AG04450 (cell line): ENCODE measurements at regions not wholly inside any gene's neighbourhood (a gene's known extent, or its start where the extent isn't known, plus 50 kb on each side); places are given as distances from the start of the nearest gene placed in this dataset.

Experiments used
- CTCF ChIA-PET: fragments of 300-600, 350-600 bp; formaldehyde crosslinking; extraction: SDS; loops from one replicate; lab custom pipeline; 2022; ENCODE audit warnings: antibody characterized with exemption, inconsistent platforms; lab: Charles Lee
- POLR2A ChIA-PET: fragments of 350-600 bp; formaldehyde crosslinking; extraction: SDS; loops from one replicate; lab custom pipeline; 2021; ENCODE audit warnings: antibody characterized with exemption, inconsistent platforms; lab: Yijun Ruan, JAX
- DNase-seq: peaks from one replicate; pipeline ENCODE4 v3.0.0-alpha.2; 2011; ENCODE audit warnings: low read depth, low spot score
- H3K27ac ChIP-seq: one replicate; pipeline ENCODE4 v1.5.1; 2012; ENCODE audit warnings: low read depth, low read length, control low read depth
- H3K27me3 ChIP-seq: one replicate; pipeline ENCODE4 v1.6.0; 2012; ENCODE audit warnings: low read length; ENCODE audit not compliant: control insufficient read depth, insufficient read depth
- H3K4me3 ChIP-seq: 2 replicates; pipeline ENCODE4 v1.5.1; 2011; ENCODE audit warnings: mild to moderate bottlenecking, low read depth, low read length, control low read depth
- H3K9me3 ChIP-seq: 2 replicates; pipeline ENCODE4 v1.5.1; 2012; ENCODE audit warnings: low read length; ENCODE audit not compliant: control insufficient read depth, insufficient read depth
- TF ChIP-seq, protein P1 (sequence below): IDR thresholded peaks from 2 replicates; pipeline ENCODE4 v1.5.1; 2011; ENCODE audit warnings: low read depth, low read length, control low read depth, inconsistent platforms

DNA sequence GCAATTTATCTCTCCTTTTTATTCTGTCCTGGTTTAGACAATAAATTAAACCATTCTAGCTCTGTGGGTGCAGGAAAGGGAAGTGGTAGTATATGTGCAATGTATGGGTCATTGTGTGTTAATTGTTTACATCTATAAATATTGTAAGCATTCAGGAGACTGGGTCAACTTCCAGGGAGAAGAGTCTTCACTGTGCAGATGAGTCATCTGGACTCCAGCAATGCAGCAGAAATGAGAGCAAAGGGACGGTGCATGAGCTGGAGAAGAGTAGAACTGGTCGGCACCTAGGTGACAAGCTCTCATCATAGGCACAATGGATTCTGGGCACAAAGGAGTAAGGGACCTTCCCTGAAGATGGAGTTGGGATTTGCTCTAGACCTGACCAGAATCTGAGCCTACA lies 211.1 kb upstream of the DAAM1 start:
- TF ChIP-seq, protein P1, sequence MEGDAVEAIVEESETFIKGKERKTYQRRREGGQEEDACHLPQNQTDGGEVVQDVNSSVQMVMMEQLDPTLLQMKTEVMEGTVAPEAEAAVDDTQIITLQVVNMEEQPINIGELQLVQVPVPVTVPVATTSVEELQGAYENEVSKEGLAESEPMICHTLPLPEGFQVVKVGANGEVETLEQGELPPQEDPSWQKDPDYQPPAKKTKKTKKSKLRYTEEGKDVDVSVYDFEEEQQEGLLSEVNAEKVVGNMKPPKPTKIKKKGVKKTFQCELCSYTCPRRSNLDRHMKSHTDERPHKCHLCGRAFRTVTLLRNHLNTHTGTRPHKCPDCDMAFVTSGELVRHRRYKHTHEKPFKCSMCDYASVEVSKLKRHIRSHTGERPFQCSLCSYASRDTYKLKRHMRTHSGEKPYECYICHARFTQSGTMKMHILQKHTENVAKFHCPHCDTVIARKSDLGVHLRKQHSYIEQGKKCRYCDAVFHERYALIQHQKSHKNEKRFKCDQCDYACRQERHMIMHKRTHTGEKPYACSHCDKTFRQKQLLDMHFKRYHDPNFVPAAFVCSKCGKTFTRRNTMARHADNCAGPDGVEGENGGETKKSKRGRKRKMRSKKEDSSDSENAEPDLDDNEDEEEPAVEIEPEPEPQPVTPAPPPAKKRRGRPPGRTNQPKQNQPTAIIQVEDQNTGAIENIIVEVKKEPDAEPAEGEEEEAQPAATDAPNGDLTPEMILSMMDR, result no peak
- CTCF ChIA-PET, result interaction anchor here (1.2 kb wide), 1 partner anchor 43 kb away, joined by 3 read pairs; no protein-coding TSS in a partner anchor
- POLR2A ChIA-PET, result no interaction called here

DNA sequence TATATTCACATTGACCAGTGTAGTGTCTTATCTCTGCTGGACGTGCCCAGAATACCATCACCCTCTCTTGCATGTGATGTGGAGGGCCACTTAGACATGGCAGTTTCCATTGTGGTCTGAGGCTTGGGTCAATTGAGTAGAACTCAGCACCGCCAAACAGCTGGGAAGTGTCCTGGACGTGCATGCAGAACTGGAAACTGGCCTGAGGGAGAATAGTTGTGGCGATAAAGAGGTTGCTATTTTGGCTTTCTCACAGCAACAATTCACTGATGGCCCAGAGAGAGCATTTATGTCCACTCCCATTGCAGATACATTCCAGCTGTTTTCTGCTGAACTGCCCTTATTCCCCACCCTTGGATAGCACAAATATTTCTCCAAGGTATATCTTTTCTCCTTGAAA lies 210.1 kb upstream of the DAAM1 start:
- Histone ChIP-seq H3K27ac (no peak overlapping the region), H3K9me3 (no peaks in the 10 kb centered on the region), H3K27me3 (no peaks in the 10 kb centered on the region), H3K4me3 (no peak overlapping the region)
- ChIA-PET POLR2A (no interaction called here), CTCF (interaction anchor here (1.2 kb wide), 1 partner anchor 42 kb away, joined by 3 read pairs; no protein-coding TSS in a partner anchor)
- TF ChIP-seq, protein P1, result no peak
- DNase-seq, result no peak

More for the DNA sequence above, 211.1 kb upstream of the DAAM1 start:
- H3K4me3 ChIP-seq, result no peak overlapping the region
- no peaks in the 10 kb centered on the region for H3K9me3 ChIP-seq
- no peak overlapping the region for H3K27ac ChIP-seq
- H3K27me3 ChIP-seq, result no peaks in the 10 kb centered on the region
- no peak for DNase-seq

DNA sequence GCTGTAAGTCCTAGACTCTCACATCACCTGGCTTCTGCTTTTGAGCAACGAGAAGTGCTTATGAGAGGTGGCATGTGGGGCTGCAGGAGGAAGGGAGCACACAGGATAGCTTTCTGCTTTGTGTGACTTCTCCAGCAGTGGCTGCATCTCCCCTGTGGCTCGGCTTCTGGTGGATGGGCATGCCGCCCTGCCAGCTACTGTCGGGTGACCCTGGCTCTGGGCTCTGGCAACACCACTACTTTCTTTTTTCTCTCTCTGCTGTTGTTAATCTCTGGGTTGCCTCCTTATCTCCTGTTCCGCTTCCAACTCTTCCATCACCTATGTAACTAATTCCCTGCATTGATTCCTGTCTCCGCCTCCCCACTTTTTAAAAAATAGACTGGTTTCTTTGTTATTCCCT lies 209.1 kb upstream of the DAAM1 start:
- ChIA-PET CTCF (no interaction called here), POLR2A (no interaction called here)
- no peaks in the 10 kb centered on the region for H3K9me3 ChIP-seq
- no peak for DNase-seq
- H3K27me3 ChIP-seq, result no peaks in the 10 kb centered on the region
- H3K27ac ChIP-seq, result no peak overlapping the region
- H3K4me3 ChIP-seq, result no peak overlapping the region
- TF ChIP-seq, protein P1, result no peak

DNA sequence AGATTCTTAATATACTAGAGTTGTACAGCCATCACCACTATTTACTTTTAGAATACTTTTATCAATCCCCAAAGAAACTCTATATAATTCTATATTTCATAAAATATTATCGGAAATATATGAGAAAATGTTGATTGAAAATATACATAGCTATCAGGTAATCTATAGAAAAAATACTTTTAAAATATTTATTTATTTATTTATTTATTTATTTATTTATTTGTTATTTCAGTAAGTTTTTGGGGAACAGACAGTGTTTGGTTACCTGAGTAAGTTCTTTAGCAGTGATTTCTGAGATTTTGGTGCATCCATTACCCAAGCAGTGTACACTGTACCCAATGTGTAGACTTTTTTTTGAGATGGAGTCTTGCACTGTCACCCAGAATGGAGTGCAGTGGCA lies 206.6 kb upstream of the DAAM1 start:
- H3K9me3 ChIP-seq, result no peaks in the 10 kb centered on the region

DNA sequence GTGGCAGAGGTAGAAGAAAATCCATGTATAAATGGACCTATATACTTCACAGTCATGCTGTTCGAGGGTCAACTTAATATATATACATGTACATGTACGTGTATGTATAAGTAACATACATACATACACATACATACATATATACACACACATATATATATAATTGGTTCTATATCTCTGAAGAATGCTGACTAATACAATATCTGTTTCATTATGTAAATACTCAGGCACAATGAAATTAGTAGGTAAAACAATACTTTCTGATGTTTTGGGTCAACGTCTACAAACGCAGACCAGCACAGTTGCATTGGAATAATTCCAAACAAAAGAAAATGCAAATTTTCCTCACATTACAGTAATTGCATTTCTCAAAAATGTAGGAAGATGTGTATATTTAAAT lies 202.7 kb upstream of the DAAM1 start:
- ChIA-PET CTCF (no interaction called here), POLR2A (no interaction called here)
- Histone ChIP-seq H3K4me3 (no peak overlapping the region), H3K27ac (no peak overlapping the region), H3K27me3 (no peaks in the 10 kb centered on the region), H3K9me3 (no peaks in the 10 kb centered on the region; the same call in 1 of the 2 replicates)
- DNase-seq, result no peak
- TF ChIP-seq, protein P1, result no peak

More for the DNA sequence above, 206.6 kb upstream of the DAAM1 start:
- no peak overlapping the region for H3K27ac ChIP-seq
- ChIA-PET CTCF (interaction anchor here (0.7 kb wide), 1 partner anchor 34 kb away, joined by 3 read pairs; no protein-coding TSS in a partner anchor), POLR2A (no interaction called here)
- H3K27me3 ChIP-seq, result no peaks in the 10 kb centered on the region
- DNase-seq, result no peak
- TF ChIP-seq, protein P1, result no peak
- no peak overlapping the region for H3K4me3 ChIP-seq
